ENCODE measurements at regions not wholly inside any gene's neighbourhood (a gene's known extent, or its start where the extent isn't known, plus 50 kb on each side); places are given as distances from the start of the nearest gene placed in this dataset.

- Histone ChIP-seq H3K36me3 (ENCODE audit: insufficient read depth, low read length) (no peaks in the 10 kb centered on the region), H3K9ac (ENCODE audit: low read depth, low read length) (no peak overlapping the region), H3K9me3 (ENCODE audit: control insufficient read depth, insufficient read depth, low read length) (no peaks in the 10 kb centered on the region), H3K4me1 (ENCODE audit: insufficient read depth, low read length) (no peaks in the 10 kb centered on the region)
Measured at GRCh38 chr10:84763965-84764364, 435.6 kb downstream of the CCSER2 start.

DNA sequence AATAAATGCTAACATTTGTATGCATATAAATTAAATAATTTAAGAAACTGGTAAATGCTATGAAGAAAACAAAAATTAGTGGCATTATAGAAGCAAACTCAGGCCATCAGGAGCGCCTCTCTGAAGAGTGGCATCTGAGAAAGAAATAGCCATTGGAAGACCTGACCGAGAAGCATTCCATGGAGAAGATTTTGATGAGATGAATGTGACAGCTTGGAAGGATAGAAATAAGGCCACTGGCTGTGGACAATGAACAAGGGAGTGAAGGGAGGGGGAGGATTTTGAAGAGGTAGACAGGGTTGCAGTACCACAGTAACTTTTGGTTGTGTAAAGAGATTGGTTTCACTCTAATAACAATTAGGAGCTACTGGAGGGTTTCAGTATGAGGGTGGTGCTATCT is 436.7 kb downstream of the CCSER2 start:
- Histone ChIP-seq H3K36me3 (ENCODE audit: insufficient read depth, low read length) (no peaks in the 10 kb centered on the region), H3K9ac (ENCODE audit: low read depth, low read length) (no peak overlapping the region), H3K9me3 (ENCODE audit: control insufficient read depth, insufficient read depth, low read length) (no peaks in the 10 kb centered on the region), H3K4me1 (ENCODE audit: insufficient read depth, low read length) (no peaks in the 10 kb centered on the region)

DNA sequence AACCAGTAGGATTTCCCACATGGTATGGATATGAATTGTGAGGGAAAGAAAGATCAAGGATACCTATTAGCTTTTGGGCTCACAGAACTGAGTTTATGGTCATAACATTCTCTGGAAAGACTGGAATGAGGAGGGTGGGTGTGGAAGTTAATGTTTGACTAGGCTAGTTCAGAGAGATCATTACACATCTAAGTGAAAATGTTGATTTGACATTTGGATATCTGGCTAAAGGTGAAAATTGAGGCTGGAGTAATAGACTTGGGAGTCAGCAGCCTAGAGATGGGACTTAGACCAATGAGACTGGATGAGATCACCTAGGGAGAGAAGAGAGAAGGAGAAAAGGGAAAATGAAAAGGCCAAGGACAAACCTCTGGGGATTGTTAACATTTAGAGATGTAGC is 437.3 kb downstream of the CCSER2 start:
- Histone ChIP-seq H3K9ac (ENCODE audit: low read depth, low read length) (no peak overlapping the region), H3K9me3 (ENCODE audit: control insufficient read depth, insufficient read depth, low read length) (no peaks in the 10 kb centered on the region), H3K36me3 (ENCODE audit: insufficient read depth, low read length) (no peaks in the 10 kb centered on the region), H3K4me1 (ENCODE audit: insufficient read depth, low read length) (no peaks in the 10 kb centered on the region)

DNA sequence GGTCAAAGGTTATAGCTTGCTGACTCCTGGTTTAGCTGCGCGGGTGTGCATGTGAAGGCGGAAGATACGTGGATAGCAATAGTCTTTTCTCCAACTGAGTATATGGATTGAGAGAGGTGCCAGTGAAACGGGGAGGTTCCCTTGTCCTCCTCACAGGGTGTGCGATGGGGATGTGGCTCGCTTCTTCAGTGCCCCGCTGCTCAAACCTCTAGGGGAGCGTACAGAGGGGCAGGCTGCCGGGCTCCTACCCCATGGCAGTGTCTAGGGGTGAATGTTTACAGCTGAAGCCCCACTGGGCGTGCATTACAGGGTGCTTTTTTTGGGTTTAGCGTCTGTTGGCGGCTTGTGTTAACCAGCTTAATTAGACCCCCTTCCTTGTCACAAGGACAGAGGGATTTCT is 438.5 kb downstream of the CCSER2 start:
- no peaks in the 10 kb centered on the region for H3K9me3 ChIP-seq (ENCODE audit: control insufficient read depth, insufficient read depth, low read length)
- H3K4me1 ChIP-seq (ENCODE audit: insufficient read depth, low read length): no peaks in the 10 kb centered on the region
- H3K9ac ChIP-seq (ENCODE audit: low read depth, low read length): no peak overlapping the region
- no peaks in the 10 kb centered on the region for H3K36me3 ChIP-seq (ENCODE audit: insufficient read depth, low read length)

GRCh38 chr10:84768132-84768531 is 439.7 kb downstream of the CCSER2 start:
- no peaks in the 10 kb centered on the region for H3K36me3 ChIP-seq (ENCODE audit: insufficient read depth, low read length)
- no peaks in the 10 kb centered on the region for H3K4me1 ChIP-seq (ENCODE audit: insufficient read depth, low read length)
- no peak overlapping the region for H3K9ac ChIP-seq (ENCODE audit: low read depth, low read length)

GRCh38 chr10:84770824-84771223 is 442.4 kb downstream of the CCSER2 start:
- Histone ChIP-seq H3K9me3 (ENCODE audit: control insufficient read depth, insufficient read depth, low read length) (no peaks in the 10 kb centered on the region), H3K9ac (ENCODE audit: low read depth, low read length) (no peak overlapping the region), H3K4me1 (ENCODE audit: insufficient read depth, low read length) (no peaks in the 10 kb centered on the region), H3K36me3 (ENCODE audit: insufficient read depth, low read length) (no peaks in the 10 kb centered on the region)

More at GRCh38 chr10:84768132-84768531, 439.7 kb downstream of the CCSER2 start:
- no peaks in the 10 kb centered on the region for H3K9me3 ChIP-seq (ENCODE audit: control insufficient read depth, insufficient read depth, low read length)

DNA sequence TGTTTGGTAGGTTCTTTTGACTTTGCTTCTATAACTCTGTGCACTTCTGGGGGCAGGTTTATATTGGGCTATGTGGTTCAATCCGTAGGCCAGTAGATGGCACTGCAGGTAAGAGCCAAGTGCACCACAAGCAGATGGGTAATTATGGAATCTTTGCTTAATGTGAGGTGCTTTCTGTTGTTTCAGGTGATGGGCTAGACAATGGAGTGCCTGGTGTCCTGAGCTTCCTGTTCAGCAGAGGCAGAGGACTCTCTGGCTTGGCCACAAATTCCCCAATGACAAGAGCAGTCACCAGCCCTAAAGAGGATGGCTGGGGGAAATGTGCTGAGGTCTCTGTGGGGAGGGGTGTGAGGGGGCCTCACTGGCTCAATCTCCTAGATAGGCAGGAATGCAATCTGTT is 455.0 kb downstream of the CCSER2 start:
- H3K9ac ChIP-seq (ENCODE audit: low read depth, low read length): no peak overlapping the region
- H3K4me1 ChIP-seq (ENCODE audit: insufficient read depth, low read length): 0 out of 2 replicates have a peak, but pooled peaks cover 3% of the 10 kb centered on the region
- H3K9me3 ChIP-seq (ENCODE audit: control insufficient read depth, insufficient read depth, low read length): no peaks in the 10 kb centered on the region
- no peaks in the 10 kb centered on the region for H3K36me3 ChIP-seq (ENCODE audit: insufficient read depth, low read length)

GRCh38 chr10:84783909-84784308 is 455.5 kb downstream of the CCSER2 start:
- Histone ChIP-seq H3K4me1 (ENCODE audit: insufficient read depth, low read length) (0 out of 2 replicates have a peak, but pooled peaks cover 3% of the 10 kb centered on the region), H3K36me3 (ENCODE audit: insufficient read depth, low read length) (no peaks in the 10 kb centered on the region), H3K9ac (ENCODE audit: low read depth, low read length) (no peak overlapping the region), H3K9me3 (ENCODE audit: control insufficient read depth, insufficient read depth, low read length) (no peaks in the 10 kb centered on the region)

DNA sequence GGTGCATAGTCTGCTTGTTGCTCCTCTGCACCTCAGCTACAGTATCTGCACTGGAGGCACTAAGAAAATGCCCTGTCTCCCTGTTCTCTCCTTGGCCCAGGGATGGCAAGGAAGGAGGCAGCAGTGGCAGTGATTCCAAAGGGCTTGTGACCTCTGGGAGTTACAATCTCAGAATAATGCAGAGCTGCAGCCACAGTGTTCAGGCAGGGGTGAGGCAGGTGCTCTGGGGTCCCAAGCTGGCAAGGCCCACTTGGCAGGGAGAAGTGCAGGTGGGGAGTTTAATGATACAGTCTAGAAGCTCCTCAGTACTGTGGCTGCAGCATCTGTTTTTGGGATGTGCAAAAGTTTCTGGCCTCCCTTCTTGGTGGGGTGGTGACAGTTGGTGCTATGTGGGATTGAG is 456.4 kb downstream of the CCSER2 start:
- Histone ChIP-seq H3K36me3 (ENCODE audit: insufficient read depth, low read length) (no peaks in the 10 kb centered on the region), H3K4me1 (ENCODE audit: insufficient read depth, low read length) (0 out of 2 replicates have a peak, but pooled peaks cover 3% of the 10 kb centered on the region), H3K9me3 (ENCODE audit: control insufficient read depth, insufficient read depth, low read length) (no peaks in the 10 kb centered on the region), H3K9ac (ENCODE audit: low read depth, low read length) (no peak overlapping the region)

DNA sequence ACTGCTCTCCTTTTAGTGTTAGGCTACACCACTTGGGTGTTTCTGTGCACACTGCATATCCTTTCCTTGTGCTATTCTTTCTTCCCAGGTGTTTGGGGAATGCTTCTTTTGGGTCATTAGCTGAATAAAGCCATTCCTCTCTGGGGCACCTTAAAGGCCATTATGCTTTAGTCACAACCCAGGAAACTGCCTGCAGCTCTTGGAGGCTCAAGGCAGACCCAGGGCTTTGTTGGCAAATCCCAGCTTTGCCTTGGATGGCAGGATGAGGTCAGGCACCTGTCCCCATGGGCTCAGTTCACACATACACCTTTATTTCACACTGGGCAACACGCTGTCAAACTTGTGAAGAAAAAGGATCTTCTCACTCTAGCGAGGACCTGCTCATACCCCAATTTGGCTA is 460.6 kb downstream of the CCSER2 start:
- Histone ChIP-seq H3K9ac (ENCODE audit: low read depth, low read length) (no peak overlapping the region), H3K4me1 (ENCODE audit: insufficient read depth, low read length) (0 out of 2 replicates have a peak, but pooled peaks cover under 1% of the 10 kb centered on the region), H3K36me3 (ENCODE audit: insufficient read depth, low read length) (no peaks in the 10 kb centered on the region), H3K9me3 (ENCODE audit: control insufficient read depth, insufficient read depth, low read length) (no peaks in the 10 kb centered on the region)

DNA sequence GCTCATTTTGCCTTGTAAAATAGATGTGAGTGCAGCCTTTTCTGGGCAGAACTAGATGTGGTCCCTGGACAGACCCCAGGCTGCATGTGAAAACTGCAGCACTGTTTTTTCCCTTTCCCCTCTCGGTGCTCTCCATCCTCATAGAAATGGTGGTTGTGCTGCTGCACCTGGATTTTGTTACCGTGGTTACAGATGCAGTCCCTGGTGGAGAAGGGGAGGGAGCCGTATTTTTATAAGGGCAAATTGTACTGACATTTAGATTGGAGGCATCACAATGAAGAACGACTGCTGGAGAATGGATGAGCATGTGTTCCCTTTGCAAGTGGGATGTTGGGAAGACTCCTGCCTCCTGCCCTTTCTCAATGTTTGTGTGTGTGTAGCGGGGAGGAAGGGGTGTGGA is 469.9 kb downstream of the CCSER2 start:
- Histone ChIP-seq H3K9me3 (ENCODE audit: control insufficient read depth, insufficient read depth, low read length) (no peaks in the 10 kb centered on the region), H3K4me1 (ENCODE audit: insufficient read depth, low read length) (no peaks in the 10 kb centered on the region), H3K36me3 (ENCODE audit: insufficient read depth, low read length) (no peaks in the 10 kb centered on the region), H3K9ac (ENCODE audit: low read depth, low read length) (no peak overlapping the region)

GRCh38 chr10:84801156-84801555 is 472.8 kb downstream of the CCSER2 start:
- Histone ChIP-seq H3K36me3 (ENCODE audit: insufficient read depth, low read length) (no peaks in the 10 kb centered on the region), H3K4me1 (ENCODE audit: insufficient read depth, low read length) (no peaks in the 10 kb centered on the region), H3K9me3 (ENCODE audit: control insufficient read depth, insufficient read depth, low read length) (no peaks in the 10 kb centered on the region; the same call in 1 of the 2 replicates), H3K9ac (ENCODE audit: low read depth, low read length) (no peak overlapping the region)

DNA sequence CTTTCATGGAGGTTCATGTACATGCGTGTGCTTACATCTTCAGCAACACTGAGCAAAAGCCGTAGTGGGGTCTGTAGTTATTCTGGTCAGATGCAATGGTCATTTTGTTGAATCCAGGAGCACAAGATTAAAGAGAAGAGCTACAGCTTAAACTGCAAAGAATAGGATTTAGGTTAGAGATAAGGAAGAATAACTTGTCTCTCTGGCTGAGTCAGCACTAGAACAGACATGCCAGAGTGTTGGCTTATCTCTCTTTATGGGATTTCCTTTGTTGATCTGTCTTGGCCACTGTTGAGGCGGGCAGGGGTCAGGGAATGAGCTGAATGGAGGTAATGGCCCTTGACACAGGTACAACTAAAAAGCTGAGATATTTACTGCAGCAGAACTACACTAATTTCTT is 473.5 kb downstream of the CCSER2 start:
- Histone ChIP-seq H3K9ac (ENCODE audit: low read depth, low read length) (no peak overlapping the region), H3K36me3 (ENCODE audit: insufficient read depth, low read length) (no peaks in the 10 kb centered on the region)

DNA sequence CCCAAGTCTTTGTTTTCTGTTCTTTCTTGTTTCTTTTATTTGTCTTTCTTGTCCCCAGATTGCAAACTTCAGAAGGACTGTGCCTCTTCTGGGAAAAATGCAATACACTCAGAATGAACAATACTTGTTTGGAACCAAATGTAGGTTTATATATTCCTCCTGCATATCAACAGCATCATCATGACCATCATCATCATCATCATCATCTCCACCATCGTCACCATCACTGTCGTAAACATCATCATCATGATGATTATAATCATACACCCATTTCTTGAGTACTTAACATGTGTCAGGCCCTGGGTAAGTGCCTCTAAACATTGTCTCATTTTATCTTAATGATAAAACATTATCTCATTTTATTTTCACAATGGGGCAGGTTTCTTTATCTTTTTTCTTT is 476.8 kb downstream of the CCSER2 start:
- H3K9me3 ChIP-seq (ENCODE audit: control insufficient read depth, insufficient read depth, low read length): no peaks in the 10 kb centered on the region; the same call in 1 of the 2 replicates
- no peaks in the 10 kb centered on the region for H3K4me1 ChIP-seq (ENCODE audit: insufficient read depth, low read length)
- no peaks in the 10 kb centered on the region for H3K36me3 ChIP-seq (ENCODE audit: insufficient read depth, low read length)
- H3K9ac ChIP-seq (ENCODE audit: low read depth, low read length): no peak overlapping the region

More for the DNA sequence above, 473.5 kb downstream of the CCSER2 start:
- H3K4me1 ChIP-seq (ENCODE audit: insufficient read depth, low read length): no peaks in the 10 kb centered on the region
- no peaks in the 10 kb centered on the region; the same call in 1 of the 2 replicates for H3K9me3 ChIP-seq (ENCODE audit: control insufficient read depth, insufficient read depth, low read length)

GRCh38 chr10:84811113-84811512 is 482.7 kb downstream of the CCSER2 start:
- Histone ChIP-seq H3K9me3 (ENCODE audit: control insufficient read depth, insufficient read depth, low read length) (no peaks in the 10 kb centered on the region), H3K9ac (ENCODE audit: low read depth, low read length) (no peak overlapping the region), H3K36me3 (ENCODE audit: insufficient read depth, low read length) (no peaks in the 10 kb centered on the region), H3K4me1 (ENCODE audit: insufficient read depth, low read length) (no peaks in the 10 kb centered on the region)

DNA sequence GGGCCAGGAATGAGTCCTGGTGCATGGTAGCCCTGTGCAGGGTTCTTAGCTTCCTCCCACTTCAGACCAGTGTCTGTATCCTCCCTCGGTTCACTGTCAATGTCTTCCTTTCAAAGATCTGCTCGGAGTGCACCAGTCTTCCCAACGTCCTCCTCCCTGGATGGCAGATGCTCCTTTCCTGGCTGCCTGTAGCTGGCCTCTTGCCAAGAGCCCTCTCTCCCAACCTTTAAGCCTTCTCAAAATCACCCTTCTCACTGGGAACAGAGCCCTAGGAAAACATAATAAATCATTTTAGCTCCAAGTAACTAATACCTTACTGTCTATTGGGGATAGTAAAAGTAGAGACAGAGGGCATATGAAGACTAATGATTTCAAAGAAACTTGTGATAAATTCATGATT is 490.6 kb downstream of the CCSER2 start:
- no peak overlapping the region for H3K9ac ChIP-seq (ENCODE audit: low read depth, low read length)
- H3K36me3 ChIP-seq (ENCODE audit: insufficient read depth, low read length): no peaks in the 10 kb centered on the region
- H3K4me1 ChIP-seq (ENCODE audit: insufficient read depth, low read length): no peaks in the 10 kb centered on the region

More for the DNA sequence above, 490.6 kb downstream of the CCSER2 start:
- H3K9me3 ChIP-seq (ENCODE audit: control insufficient read depth, insufficient read depth, low read length): no peaks in the 10 kb centered on the region

All from ES-I3 (cell line).